Ovary (tissue), 3 donors: ENCODE measurements at regions not wholly inside any gene's neighbourhood (a gene's known extent, or its start where the extent isn't known, plus 50 kb on each side); places are given as distances from the start of the nearest gene placed in this dataset.

Source experiments
- POLR2A ChIP-seq: fragments of 450-650 bp; IDR thresholded peaks from one replicate; pipeline ENCODE4 v1.6.1; 2017; ENCODE audit warnings: antibody characterized with exemption, mild to moderate bottlenecking, moderate library complexity
- TF ChIP-seq, protein P1 (sequence below), 3 donors: fragments of 450-650 bp in 2 of 3; fragments of 200-600 bp in 1 of 3; IDR thresholded peaks; one replicate each; pipeline versions ENCODE4 v1.5.1 to v1.8.0; 2016 to 2022; ENCODE audit warnings: antibody characterized with exemption in 3 of 3, mild to moderate bottlenecking in 1 of 3
- donor health status: DM: no; HTN: no; CAD: no.

DNA sequence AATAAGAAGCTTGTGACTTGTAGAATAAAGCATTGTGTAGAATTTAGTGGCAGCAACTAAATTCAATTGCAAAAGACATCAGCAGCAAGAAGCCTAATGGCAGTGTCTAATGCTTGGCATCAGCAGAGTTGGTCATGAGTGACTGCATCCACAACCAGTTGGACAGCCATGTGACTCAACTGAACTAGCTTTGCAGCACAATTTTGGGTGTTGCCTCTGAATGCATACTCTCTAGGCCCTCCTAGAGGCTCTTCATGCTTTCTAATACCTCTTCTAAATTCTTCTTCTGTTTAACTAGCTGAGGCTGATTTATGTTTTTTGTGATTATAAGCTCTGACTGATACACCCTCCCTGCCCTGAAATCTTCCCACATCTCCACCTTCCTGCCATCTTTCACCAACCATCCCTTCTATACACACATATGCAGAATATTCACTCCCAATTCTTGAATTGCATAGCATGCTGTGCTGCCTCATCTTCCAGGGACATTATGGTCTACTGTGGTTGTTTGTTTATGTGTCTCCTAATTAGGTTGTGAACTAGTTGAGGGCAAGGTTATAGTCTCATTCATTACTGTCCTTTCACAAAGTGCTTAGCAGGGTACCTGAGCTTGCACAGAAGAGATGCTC lies 266.7 kb upstream of the GJB5 start:
- TF ChIP-seq, protein P1, sequence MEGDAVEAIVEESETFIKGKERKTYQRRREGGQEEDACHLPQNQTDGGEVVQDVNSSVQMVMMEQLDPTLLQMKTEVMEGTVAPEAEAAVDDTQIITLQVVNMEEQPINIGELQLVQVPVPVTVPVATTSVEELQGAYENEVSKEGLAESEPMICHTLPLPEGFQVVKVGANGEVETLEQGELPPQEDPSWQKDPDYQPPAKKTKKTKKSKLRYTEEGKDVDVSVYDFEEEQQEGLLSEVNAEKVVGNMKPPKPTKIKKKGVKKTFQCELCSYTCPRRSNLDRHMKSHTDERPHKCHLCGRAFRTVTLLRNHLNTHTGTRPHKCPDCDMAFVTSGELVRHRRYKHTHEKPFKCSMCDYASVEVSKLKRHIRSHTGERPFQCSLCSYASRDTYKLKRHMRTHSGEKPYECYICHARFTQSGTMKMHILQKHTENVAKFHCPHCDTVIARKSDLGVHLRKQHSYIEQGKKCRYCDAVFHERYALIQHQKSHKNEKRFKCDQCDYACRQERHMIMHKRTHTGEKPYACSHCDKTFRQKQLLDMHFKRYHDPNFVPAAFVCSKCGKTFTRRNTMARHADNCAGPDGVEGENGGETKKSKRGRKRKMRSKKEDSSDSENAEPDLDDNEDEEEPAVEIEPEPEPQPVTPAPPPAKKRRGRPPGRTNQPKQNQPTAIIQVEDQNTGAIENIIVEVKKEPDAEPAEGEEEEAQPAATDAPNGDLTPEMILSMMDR (IDR thresholded peaks at IDR 0.05): no peak
- TF ChIP-seq POLR2A: no peak
